H1 (cell line): ENCODE measurements at regions not wholly inside any gene's neighbourhood (a gene's known extent, or its start where the extent isn't known, plus 50 kb on each side); places are given as distances from the start of the nearest gene placed in this dataset.

ENCODE experiments used
- ATF3 ChIP-seq: IDR thresholded peaks from 2 replicates; pipeline ENCODE4 v1.6.1; 2011; ENCODE audit warnings: low read depth, mild to moderate bottlenecking, low read length; ENCODE audit not compliant: insufficient read depth
- BRCA1 ChIP-seq: IDR thresholded peaks from 2 replicates; pipeline ENCODE4 v1.6.1; 2012; ENCODE audit warnings: low read depth, low read length, improper control_type of control experiment
- CHD2 ChIP-seq: IDR thresholded peaks from 2 replicates; pipeline ENCODE4 v1.6.1; 2012; ENCODE audit warnings: low read length, improper control_type of control experiment
- CTCF ChIP-seq, 3 experiments: IDR thresholded peaks; 1 replicate in 2 of 3; 2 replicates in 1 of 3; pipeline versions ENCODE4 v1.5.1 to v1.6.1; 2011; ENCODE audit warnings: low read length in 3 of 3, mild to moderate bottlenecking in 3 of 3, inconsistent platforms in 2 of 3, low read depth in 1 of 3, moderate library complexity in 1 of 3; ENCODE audit not compliant: insufficient read depth in 1 of 3; ENCODE audit errors: control extremely low read depth in 1 of 3
- HDAC2 ChIP-seq, 2 experiments: fragments of 300-600 bp in 1 of 2; sonication (generic) in 1 of 2; IDR thresholded peaks; 2 replicates each; pipeline ENCODE4 v1.6.1; 2011 to 2012; ENCODE audit warnings: low read depth in 2 of 2, low read length in 2 of 2, mild to moderate bottlenecking in 2 of 2, moderate library complexity in 2 of 2, borderline replicate concordance in 1 of 2, inconsistent platforms in 1 of 2
- KDM5A ChIP-seq: fragments of 200-600 bp; IDR thresholded peaks from 2 replicates; pipeline ENCODE4 v1.7.1; 2012; ENCODE audit warnings: mild to moderate bottlenecking, low read length, inconsistent platforms, mixed read lengths
- MAX ChIP-seq: IDR thresholded peaks from 2 replicates; pipeline ENCODE4 v1.6.1; 2012; ENCODE audit warnings: inconsistent platforms
- NRF1 ChIP-seq: IDR thresholded peaks from 2 replicates; pipeline ENCODE4 v1.6.1; 2011; ENCODE audit warnings: mild to moderate bottlenecking, low read depth, low read length, improper control_type of control experiment
- TBP ChIP-seq: IDR thresholded peaks from 2 replicates; pipeline ENCODE4 v1.6.1; 2011; ENCODE audit warnings: low read depth, low read length, improper control_type of control experiment
- TEAD4 ChIP-seq: IDR thresholded peaks from 2 replicates; pipeline ENCODE4 v1.6.1; 2012; ENCODE audit warnings: low read depth, low read length, inconsistent platforms, mixed read lengths
- YY1 ChIP-seq: IDR thresholded peaks from 2 replicates; pipeline ENCODE4 v1.6.1; 2011; ENCODE audit warnings: low read depth, mild to moderate bottlenecking, low read length

- TF ChIP-seq BRCA1 = no peak
- TF ChIP-seq KDM5A = no peak
- TF ChIP-seq ATF3 = no peak
- TF ChIP-seq CTCF (IDR thresholded peaks at IDR 0.05; ENCODE audit: control extremely low read depth in 1 of 3, insufficient read depth in 1 of 3, low read depth in 1 of 3, low read length in 3 of 3) = no peak
- no peak for TF ChIP-seq MAX
- TF ChIP-seq NRF1 = no peak
- TF ChIP-seq HDAC2 (IDR thresholded peaks at IDR 0.05; ENCODE audit: borderline replicate concordance in 1 of 2, low read depth in 2 of 2, low read length in 2 of 2) = no peak
- TF ChIP-seq YY1 = no peak
- TF ChIP-seq TEAD4 = no peak
- no peak for TF ChIP-seq CHD2
- TF ChIP-seq TBP = no peak
These were observed 77.0 kb upstream of the SYT1 start for GRCh38 chr12:78787576-78787975.
